ENCODE measurements at regions not wholly inside any gene's neighbourhood (a gene's known extent, or its start where the extent isn't known, plus 50 kb on each side); places are given as distances from the start of the nearest gene placed in this dataset.

DNA sequence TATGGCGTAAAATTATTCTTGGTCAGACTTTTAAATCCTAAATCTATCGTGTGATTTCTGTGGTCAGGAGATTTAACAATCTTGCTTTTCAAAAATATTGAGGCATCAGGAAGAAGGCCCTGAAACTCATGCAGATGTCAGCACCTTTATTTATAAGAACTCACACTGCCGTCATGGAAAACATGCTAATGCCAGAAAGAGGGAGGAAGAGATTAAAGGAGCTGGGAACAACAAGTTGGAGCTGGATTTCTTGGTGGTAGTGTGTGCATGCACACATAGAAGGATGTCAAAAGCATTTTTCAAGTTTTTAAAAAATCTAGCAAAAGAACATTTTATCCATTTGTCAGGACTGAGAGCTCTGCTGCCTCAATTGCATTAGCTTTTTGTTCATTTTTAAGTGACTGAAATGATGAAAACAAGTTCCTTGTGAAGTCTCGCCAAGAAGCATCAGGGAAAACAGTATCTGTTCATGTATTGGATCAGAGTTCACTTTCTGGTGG is 342.5 kb downstream of the SPRY2 start:
- Histone ChIP-seq H3K36me3 (no peaks in the 10 kb centered on the region), H3K27me3 (replicated peaks; ENCODE audit: insufficient read depth) (no peaks in the 10 kb centered on the region), H3K9me3 (no peaks in the 10 kb centered on the region), H3K4me1 (replicated peaks) (no peaks in the 10 kb centered on the region), H3K4me3 (no peak overlapping the region), H3K27ac (no peak overlapping the region)
- WGBS = 76% methylated on average over 4 of the region's 4 CpGs
- intact Hi-C loops (cut with DNase I) = no loop called here
- DNase-seq (ENCODE audit: low spot score) = no peak
- TF ChIP-seq POLR2A (IDR thresholded peaks at IDR 0.05) = no peak
- TF ChIP-seq POLR2AphosphoS5 (IDR thresholded peaks at IDR 0.05) = no peak

DNA sequence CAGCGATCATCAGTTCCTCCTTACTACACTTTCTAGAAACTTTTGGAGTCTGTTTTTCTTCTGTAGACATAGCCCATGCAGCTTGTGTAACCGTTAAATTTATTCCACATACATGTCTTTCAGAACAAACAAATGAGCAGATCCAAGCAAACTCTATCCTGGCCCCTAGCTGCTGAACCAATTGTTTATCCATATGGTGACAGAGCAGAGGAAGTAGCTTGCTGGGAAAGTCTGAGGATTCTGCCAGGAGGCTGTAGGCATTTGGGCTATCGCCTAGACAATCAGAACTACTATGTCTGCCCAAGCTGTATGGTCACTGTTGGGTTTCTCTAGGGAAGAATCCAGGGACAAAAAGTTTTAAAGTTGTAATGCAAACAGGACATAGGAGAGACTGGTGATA is 343.7 kb downstream of the SPRY2 start:
- 59% methylated on average over 3 of the region's 3 CpGs for WGBS
- H3K27me3 ChIP-seq (replicated peaks; ENCODE audit: insufficient read depth) = no peaks in the 10 kb centered on the region
- intact Hi-C loops (cut with DNase I) = no loop called here
- H3K36me3 ChIP-seq = no peaks in the 10 kb centered on the region
- TF ChIP-seq, protein P1, sequence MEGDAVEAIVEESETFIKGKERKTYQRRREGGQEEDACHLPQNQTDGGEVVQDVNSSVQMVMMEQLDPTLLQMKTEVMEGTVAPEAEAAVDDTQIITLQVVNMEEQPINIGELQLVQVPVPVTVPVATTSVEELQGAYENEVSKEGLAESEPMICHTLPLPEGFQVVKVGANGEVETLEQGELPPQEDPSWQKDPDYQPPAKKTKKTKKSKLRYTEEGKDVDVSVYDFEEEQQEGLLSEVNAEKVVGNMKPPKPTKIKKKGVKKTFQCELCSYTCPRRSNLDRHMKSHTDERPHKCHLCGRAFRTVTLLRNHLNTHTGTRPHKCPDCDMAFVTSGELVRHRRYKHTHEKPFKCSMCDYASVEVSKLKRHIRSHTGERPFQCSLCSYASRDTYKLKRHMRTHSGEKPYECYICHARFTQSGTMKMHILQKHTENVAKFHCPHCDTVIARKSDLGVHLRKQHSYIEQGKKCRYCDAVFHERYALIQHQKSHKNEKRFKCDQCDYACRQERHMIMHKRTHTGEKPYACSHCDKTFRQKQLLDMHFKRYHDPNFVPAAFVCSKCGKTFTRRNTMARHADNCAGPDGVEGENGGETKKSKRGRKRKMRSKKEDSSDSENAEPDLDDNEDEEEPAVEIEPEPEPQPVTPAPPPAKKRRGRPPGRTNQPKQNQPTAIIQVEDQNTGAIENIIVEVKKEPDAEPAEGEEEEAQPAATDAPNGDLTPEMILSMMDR (IDR thresholded peaks at IDR 0.05) = no peak
- TF ChIP-seq POLR2A (IDR thresholded peaks at IDR 0.05) = no peak
- TF ChIP-seq POLR2AphosphoS5 (IDR thresholded peaks at IDR 0.05) = no peak
- H3K27ac ChIP-seq = no peak overlapping the region
- DNase-seq (ENCODE audit: low spot score) = no peak
- no peaks in the 10 kb centered on the region for H3K4me1 ChIP-seq (replicated peaks)
- no peaks in the 10 kb centered on the region for H3K9me3 ChIP-seq
- H3K4me3 ChIP-seq = no peak overlapping the region

DNA sequence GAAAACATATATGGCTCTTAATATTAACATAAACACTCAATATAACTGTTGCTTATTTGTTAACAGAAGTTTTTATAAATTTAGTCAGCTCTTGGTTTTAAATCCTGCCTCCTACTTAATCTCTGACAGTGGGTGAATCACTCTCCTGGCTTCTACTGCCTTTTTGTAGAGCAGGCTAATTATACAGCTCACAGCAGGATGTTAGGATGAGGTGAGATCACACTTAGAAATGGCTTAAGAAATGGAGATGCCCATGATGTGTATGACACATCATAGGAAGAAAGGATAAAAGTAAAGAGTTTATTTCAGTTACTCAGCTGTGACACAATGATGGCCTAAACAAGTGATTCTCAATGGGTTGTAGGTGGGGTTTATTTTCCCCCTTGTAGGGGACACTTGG is 345.6 kb downstream of the SPRY2 start:
- H3K9me3 ChIP-seq = no peaks in the 10 kb centered on the region
- H3K36me3 ChIP-seq = no peaks in the 10 kb centered on the region
- H3K27me3 ChIP-seq (replicated peaks; ENCODE audit: insufficient read depth) = no peaks in the 10 kb centered on the region
- TF ChIP-seq, protein P1 (IDR thresholded peaks at IDR 0.05) = no peak
- TF ChIP-seq POLR2A (IDR thresholded peaks at IDR 0.05) = no peak
- TF ChIP-seq POLR2AphosphoS5 (IDR thresholded peaks at IDR 0.05) = no peak
- H3K27ac ChIP-seq = no peak overlapping the region
- no peaks in the 10 kb centered on the region for H3K4me1 ChIP-seq (replicated peaks)
- DNase-seq (ENCODE audit: low spot score) = no peak
- intact Hi-C loops (cut with DNase I) = no loop called here
- no peak overlapping the region for H3K4me3 ChIP-seq

DNA sequence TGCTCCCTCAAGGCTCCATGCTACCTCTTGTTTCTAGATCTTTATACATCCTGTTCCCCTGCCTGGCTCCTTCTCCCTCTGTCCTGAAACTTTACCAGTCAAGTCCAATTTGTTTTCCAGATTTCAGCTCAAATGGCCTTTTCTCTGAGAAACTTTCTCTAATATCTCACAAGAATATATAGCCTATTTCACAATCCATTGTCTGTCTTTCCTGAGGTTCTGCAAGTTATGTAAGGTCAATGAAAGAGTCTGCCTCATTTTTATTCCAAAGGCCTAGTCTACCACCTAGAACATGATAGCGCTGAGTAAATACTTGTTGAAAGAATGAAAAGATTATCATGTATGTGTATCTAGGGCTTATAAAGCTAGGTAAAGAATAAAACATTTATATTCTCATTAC is 348.8 kb downstream of the SPRY2 start:
- TF ChIP-seq POLR2A (IDR thresholded peaks at IDR 0.05) (no peak), POLR2AphosphoS5 (IDR thresholded peaks at IDR 0.05) (no peak)
- TF ChIP-seq, protein P1 (IDR thresholded peaks at IDR 0.05) = no peak
- no peak for DNase-seq (ENCODE audit: low spot score)
- no peaks in the 10 kb centered on the region for H3K27me3 ChIP-seq (replicated peaks; ENCODE audit: insufficient read depth)
- intact Hi-C loops (cut with DNase I) = no loop called here
- no peak overlapping the region for H3K27ac ChIP-seq
- H3K36me3 ChIP-seq = no peaks in the 10 kb centered on the region
- 93% methylated on average over 1 of the region's 1 CpG for WGBS
- no peak overlapping the region for H3K4me3 ChIP-seq
- H3K4me1 ChIP-seq (replicated peaks) = no peaks in the 10 kb centered on the region
- no peaks in the 10 kb centered on the region for H3K9me3 ChIP-seq

DNA sequence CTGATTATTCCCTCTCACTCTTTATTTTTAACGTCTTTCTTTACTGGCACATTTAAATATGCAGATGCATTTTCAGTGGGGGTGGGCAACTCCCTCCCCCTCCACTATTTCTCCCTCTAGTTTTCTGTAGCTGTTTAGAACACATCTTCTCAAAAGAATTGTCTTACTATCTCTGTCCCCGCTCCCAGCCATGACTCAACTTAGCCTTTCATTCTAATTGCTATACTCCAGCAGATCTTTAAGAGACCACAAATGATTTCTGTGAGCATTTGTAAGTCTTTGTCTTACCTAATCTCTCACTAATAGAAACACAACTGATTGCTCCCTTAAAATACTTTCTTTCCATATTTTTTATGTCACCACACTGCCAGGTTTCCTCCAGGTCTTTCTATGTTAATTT is 350.9 kb downstream of the SPRY2 start:
- H3K4me3 ChIP-seq = no peak overlapping the region
- TF ChIP-seq POLR2AphosphoS5 (IDR thresholded peaks at IDR 0.05) = no peak
- TF ChIP-seq POLR2A (IDR thresholded peaks at IDR 0.05) = no peak
- TF ChIP-seq, protein P1 (IDR thresholded peaks at IDR 0.05) = no peak
- WGBS = 79% methylated on average over 2 of the region's 2 CpGs

More for the DNA sequence above, 350.9 kb downstream of the SPRY2 start:
- intact Hi-C loops (cut with DNase I) = no loop called here
- Histone ChIP-seq H3K27ac (no peak overlapping the region), H3K9me3 (no peaks in the 10 kb centered on the region), H3K4me1 (replicated peaks) (no peaks in the 10 kb centered on the region), H3K36me3 (no peaks in the 10 kb centered on the region), H3K27me3 (replicated peaks; ENCODE audit: insufficient read depth) (no peaks in the 10 kb centered on the region)
- DNase-seq (ENCODE audit: low spot score) = no peak

Measured in prostate gland (tissue), 2 donors.